ENCODE measurements at regions not wholly inside any gene's neighbourhood (a gene's known extent, or its start where the extent isn't known, plus 50 kb on each side); places are given as distances from the start of the nearest gene placed in this dataset.

GRCh38 chr4:116982656-116983055, 102.7 kb downstream of the TRAM1L1 start:
- no peak for TF ChIP-seq CTCF (IDR thresholded peaks at IDR 0.05)
- TF ChIP-seq POLR2A (IDR thresholded peaks at IDR 0.05) = no peak
